GM19351 (cell line): ENCODE measurements at regions not wholly inside any gene's neighbourhood (a gene's known extent, or its start where the extent isn't known, plus 50 kb on each side); places are given as distances from the start of the nearest gene placed in this dataset.

Experiments
- ATAC-seq: cut with Tn5 transposase; IDR thresholded peaks from one replicate; pipeline ENCODE4 v1.9.1; 2021; ENCODE audit warnings: mild to moderate bottlenecking, moderate library complexity; ENCODE audit not compliant: unreplicated experiment

DNA sequence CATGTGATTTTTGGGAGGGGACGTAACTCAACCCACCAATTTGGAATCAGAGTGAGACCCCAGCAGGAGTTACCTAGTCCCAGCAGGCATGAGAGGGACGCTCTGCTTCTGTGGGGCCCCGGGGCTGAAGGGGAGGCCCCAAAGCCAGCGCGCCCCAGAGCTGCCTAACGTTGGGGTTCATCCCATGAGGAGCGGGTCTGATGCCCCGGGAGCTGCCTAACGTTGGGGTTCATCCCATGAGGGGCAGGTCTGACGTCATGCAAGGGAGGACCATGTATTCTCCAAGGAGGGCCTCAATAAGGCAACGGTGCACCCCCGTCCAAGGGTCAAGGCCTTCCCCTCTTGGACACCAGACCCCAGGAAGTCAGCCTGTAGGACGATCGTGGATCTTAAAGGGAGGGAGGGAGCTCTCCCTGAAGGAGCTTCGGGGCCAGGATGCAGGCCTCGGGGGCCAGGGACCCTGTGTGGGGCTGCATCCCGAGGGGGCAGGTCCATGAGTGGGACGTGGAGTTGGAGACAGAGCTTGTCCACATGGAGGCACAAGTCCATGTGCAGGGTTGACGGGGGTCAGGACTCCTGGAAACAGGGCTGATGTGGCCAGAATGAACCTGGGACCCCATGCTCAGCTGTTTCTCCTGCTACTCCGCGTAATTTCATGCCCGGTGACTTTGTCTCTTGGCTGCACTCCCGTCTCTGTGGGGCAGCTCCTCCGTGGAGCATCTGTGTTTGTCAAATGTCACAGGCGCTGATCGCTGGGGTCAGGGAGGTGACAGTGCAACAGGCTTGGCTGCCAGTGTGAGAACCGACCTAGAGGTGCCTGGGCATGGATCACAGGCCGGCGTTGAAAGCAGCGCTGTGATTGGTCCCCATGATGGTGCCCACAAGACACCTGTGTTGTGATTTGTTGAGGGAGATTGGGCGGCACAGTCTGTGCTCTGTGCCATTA lies 1029.1 kb downstream of the BRD1 start:
- ATAC-seq = no peak

DNA sequence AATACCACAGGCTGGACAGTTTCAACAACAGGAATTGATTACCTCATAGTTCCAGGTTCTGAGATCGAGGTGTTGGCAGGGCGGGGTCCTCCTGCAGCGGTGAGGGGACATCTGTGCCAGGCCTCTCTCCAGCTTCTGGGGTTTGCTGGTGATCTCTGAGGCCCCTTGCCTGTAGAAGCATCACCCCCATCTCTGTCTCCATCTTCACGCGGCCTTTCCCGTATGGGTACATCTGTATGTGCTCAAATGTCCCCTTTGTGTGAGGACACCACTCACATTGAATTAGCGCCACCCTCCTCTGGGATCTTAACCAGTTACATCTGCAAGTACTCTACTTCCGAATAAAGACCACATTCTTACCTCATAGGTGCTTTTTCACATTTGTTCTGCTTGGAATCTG lies 1029.9 kb downstream of the BRD1 start:
- ATAC-seq = no peak

DNA sequence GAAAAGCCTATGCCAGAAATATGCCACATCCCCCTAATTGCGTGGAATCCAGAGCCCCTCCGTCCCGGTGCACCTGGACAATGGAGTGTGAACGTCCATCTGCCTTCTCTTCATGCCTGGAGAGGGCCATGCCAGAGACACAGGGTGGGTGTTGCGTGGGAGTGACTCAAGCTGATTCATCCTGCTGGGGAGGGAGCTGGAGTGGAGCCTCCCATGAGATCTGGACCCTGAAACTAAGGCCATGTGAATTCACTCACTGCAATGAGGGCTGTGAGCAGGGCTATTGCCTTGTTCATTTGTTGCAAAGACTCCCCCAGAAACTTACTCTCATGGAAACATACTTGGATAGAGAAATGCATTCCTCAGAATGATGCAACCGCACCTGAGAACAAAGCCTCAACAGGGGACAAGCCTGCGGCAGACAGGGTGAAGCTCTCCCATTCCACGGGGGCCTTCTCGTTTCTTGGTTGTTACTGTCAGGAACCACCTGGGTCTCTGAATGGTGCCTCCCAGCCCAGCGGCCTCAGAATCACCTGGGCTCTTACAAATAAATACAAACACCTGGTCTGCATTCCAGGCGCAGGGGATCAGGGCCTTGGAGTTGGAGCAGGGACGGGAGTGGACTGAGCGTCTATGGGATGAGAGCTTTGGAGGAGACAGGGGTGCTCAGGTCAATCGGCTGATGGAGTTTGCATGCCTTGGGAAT lies 1031.2 kb downstream of the BRD1 start:
- no peak for ATAC-seq

DNA sequence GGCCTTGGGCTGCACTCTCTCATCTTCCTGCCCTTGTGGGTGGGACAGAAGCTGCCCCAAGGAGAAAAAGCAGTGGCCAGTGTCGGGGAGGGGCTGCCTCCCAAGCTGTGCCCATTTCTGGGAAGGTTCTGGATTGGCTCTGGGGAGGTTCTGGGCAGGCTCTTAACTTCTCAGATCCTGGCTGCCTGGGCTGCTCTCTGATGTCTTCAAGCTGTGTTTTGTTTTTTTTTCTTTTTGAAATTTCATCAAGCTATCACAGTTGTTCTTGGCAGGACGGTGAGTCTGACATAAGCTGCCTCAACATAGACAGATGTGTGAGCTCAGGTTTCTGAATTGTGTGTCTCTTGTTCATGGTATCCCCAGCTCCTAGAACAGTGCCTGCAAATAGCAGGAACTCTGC lies 1032.0 kb downstream of the BRD1 start:
- no peak for ATAC-seq

DNA sequence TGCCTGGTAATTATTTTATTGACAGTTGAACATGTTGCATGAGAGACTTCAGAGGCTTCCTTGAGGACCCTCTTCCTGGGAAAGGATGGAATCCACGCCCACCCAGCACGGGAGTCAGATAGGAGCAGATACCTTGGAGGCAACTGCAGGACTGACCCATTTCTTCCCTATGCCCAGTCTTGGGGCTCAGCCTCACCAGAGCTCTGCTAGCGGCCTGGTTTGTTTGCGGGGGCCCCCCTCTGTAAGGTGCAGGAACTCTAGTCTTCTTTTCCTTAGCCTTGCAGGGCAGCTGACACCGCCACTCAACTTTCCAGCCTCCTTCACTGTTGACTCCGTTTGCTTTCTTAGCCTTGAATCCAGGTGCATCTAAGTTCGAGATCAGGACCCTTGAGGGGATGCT lies 1032.8 kb downstream of the BRD1 start:
- ATAC-seq = no peak

DNA sequence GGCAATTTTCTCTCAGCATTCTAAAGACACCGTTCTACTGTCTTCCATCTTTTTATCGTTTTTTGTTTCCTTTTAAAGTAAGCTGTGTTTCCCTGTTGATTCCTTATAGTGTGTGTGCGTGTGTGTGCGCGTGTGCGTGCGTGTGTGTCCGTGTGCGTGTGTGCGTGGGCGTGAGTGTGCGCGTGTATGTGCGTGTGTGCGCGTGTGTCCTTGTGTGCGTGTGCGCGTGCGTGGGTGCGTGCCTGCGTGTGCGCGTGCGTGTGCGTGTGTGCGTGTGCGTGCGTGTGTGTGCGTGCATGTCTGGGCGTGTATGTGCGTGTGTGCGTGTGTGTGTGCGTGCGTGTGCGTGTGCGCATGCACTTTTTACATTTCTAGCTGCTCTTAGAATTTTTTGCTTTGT lies 1033.7 kb downstream of the BRD1 start:
- no peak for ATAC-seq

DNA sequence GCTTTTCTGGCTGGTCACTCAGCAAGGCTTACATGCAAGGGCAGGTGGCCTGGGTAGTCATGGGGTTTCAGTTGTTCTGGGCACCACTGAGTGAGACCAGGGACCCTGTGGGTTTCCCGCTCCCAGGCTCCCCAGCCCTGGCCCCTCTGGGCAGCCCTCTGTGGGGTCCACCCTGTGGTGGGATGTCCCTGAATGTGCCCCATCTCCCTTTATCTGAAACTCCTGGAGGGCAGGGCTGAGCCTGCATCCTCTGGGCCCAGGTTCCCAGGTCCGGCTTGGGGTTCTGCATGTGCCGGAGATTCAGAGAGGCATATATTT lies 1041.0 kb downstream of the BRD1 start:
- no peak for ATAC-seq

DNA sequence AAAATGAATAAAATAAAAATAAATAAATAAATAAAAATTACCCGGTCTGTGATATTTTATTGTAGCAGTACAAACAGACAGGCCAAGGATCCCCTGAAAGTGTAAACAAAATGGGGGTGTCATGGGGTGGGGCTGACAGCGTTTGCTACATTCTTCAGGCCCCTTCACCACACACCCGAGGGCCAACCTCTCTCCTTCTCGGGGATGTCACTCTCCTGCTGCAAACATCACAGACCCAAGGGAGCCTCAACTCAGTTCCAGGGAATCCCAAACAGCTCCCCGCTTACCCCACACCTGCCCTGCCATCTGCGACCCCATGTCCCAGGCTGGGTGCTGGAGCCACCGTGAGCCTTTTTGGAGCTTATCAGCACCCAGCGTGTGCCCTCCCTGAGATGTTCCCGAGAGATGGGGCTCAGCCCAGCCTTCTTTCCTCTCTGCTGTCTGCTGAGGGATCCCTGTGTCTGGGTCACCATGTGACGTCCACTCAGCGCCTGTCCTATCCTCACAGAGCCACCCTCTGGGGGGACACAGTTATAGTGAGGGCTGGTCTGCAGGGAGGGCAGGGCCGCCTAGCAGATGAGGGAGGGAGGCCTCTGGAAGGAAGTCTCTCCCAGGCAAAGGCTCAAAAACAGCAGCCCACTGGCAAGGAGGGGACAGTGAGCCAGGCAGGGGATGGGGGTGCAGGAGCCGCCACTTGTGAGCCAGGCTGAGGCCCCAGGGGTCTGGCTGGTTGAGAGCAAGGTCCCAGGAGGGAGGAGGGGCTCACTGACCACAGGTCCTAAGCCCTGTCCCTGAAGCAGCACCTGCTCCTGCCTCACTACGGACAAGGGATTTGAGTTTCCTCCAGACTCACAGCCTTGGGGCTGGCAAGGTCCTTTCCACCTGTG lies 1041.6 kb downstream of the BRD1 start:
- no peak for ATAC-seq

DNA sequence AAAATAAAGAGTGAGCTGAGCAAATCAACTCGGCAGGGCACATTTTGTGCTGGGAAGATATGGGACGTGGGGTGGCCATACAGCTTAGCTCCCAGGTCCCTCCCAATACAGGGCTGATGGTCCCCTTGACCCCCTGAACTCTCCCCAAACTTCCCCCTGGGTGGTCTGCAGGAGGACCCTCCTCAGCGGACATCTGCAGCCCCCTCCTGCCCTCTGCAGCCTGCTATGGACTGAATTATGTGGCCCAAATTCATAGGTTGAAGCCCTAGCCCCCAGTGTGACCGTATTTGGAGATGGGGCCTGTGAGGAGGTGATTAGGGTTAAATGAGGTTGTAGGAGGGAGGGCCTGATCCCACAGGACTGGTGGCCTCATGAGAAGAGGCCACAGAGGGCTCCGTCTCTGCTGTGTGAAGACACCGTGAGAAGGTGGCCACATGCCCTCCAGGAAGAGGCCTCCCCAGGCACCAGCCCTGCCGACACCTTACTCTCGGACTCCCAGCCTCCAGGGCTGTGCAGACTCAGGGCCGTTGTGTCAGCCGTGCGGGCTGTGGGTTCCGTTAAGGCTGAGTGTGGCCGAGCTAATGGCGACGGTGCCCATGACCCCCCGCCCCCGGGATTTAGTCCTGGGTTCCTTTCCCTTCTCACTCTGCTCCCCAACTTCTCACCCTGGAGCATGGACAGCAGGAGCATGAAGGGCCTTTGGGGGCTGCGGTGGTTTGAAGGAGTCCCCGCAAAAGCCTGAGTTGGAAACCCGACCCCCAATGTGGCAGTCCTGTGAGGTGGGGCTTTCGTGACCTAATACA lies 1042.8 kb downstream of the BRD1 start:
- no peak for ATAC-seq

DNA sequence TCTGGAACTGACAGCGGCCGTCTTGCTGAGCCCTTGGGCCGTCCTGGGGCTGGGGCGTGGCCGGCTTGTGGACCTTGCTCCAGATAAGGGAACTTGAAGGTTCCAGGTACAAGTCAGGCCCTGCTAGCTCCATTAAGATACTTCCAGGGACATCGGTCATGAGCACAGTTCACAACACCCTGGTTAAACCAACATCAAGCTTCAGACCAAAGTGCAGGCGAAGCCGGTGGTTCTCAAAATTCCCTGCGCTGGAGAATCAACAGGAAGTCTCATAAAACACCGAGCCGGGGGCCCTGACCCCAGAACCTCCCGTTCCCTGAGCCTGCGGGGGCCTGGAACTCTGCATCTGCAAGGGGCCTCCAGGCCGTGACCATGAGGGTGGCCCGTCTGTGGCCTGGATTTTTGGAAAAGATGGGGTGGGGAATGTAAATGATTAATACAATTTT lies 1043.8 kb downstream of the BRD1 start:
- no peak for ATAC-seq

DNA sequence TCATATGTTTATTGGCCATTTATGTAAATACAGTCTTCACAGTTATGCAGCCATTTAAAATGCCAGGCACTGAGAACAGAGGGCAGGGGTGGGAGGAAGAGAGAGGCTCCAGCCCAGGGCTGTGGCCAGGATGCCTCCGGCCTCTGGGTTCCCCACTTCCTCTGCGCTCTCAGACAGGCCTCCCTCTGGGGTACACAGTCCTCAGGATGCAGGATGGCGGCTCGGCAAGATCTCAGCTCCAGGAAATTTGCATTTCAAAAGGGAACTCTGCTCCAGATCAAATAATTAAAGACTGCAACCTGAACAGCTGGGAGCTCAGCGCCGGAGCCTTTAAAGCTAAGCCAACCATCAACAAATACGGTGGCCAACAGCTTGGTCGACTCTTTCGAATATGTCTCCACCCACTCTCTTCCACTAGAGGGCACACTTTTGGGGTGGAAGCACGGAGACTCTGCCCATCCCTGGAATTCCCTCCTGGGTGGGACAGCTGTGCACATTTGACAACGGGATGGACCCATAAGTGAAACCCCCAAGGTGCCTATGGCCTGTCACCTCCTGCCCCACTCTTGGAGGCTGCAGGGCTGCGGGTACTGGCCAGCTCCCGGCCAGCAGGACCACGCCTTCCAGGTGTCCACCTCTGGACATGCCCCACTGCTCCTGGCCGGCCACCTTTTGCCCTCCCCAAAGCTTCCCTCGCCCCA lies 1044.7 kb downstream of the BRD1 start:
- no peak for ATAC-seq

DNA sequence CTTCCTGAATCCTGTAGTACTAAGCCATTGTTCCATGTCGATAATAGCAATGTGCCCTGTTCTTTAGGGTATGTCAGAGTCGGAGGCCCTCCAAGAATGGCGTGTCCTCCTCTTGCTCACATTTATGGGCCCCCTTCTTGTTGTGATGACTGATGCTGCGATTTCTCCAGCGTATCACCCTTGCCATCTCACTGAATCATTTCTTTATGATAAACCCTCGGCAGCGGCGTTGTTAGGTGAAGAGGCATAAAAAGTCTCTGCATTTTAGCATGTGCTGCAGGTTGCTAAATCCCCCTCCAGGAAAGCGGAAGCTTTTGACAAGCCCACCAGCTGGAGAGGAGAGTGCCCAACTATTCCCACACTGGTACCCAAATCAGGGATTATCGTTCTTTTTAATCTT lies 1045.3 kb downstream of the BRD1 start:
- no peak for ATAC-seq

DNA sequence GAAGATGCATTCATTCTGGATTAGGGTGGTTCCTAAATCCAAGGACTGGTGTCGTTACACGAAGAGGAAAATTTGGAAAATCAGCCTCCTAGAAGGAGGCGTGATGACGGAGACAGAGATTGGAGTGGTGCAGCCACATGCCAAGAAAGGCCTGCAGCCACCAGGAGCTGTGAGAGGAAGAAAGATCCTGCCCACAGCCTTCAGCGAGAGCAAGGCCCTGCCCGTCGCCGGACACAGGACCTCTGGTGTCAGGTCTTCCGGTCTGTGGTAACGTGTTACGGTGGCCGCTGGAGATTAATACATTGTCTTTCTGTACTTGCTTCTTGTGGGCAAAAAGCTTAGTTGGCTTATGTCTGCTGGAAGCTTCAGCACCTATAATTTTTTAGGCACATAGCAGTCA lies 1045.8 kb downstream of the BRD1 start:
- no peak for ATAC-seq

DNA sequence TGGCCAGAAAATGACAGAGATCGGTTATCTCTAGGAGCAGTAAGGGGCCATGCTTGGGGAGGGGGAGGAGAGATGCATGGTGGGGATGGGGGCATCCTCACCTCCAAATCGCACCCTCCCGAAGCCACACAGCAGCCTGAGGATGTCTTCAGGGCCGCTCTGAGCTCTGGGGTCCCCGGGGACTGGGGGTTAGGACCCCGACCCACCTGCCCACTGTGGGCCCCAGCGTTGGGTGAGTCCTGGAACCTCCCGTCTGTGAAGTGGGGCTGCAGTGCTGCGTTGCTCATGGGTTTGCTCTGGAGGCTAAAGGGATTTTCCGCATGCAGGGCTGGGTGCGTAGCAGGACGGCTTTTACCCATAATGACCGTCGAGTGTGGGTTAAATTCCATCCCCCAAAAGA lies 1046.3 kb downstream of the BRD1 start:
- no peak for ATAC-seq

DNA sequence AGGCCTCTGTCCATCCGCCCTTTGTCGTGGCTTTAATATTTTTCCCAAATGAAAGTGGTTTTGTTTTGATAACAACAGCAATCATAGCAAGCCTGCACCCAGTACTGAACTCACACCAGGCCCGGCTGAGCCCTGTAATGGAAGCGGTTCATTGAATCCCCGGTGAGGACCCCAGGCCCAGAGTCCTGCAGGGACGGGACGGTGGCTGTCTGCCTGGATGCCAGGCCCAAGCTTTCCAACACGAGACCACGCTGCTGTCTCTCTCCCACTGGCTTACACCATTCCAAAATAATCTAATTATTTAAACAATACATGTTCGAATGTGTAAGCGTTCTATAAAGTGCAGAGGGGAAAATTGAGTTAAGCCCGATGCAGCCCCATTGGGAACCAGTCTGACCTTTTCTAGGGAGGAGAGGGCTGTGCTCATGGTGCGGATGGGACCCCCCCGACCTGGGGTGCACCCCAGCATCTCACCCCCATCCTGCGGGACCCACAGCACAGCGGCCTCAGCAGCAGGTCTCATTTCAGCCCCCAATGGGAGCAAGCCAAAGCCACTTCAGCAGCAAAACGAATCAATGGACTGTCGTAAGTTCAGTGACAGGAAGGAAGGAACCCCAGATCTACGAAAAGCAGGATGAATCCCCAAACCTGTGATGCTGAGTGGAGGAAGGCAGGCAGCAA lies 1046.9 kb downstream of the BRD1 start:
- ATAC-seq = no peak

DNA sequence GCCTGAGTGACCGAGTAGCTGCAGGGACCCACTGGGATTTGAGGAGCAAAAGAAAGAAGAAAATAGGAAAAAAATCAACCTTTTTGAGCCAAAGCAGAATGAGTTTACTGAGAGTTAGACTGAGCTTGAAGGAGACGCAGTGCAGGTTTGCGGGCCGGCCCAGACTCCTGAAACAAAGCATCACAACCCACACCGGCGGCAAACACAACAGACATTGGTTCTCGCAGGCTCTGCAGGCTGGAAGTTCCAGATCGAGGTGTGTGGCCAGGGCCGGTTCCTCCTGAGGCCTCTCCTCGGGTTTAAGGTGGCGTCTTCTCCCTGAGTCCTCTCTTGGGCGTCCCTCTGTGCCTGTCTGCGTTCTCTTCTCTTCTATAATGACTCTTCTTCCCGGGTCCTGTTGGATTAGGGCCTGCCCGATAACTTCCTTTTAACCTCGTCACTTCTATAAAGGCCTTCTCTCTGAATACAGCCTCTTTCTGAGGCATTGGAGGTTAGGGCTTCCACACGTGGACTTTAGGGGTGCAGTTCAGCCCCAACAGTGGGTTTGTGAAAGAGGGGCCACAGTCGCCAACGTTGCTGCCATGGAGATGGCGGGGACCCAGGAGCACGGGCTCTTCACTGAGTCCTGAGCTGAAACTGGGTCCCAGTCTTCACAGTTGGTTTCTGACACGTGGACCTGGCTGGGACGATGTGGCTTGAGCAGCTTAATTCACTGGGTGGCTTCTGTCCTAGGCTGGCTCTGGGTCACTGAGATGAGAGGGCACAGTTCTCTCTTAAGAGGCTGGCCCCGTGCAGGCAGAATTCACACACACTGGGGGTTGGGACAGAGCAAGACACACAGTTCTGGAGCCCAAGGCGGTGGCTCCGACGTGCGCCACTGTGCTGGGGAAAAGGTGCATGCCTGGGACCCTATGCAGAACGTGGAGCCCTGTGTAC lies 1047.7 kb downstream of the BRD1 start:
- no peak for ATAC-seq

DNA sequence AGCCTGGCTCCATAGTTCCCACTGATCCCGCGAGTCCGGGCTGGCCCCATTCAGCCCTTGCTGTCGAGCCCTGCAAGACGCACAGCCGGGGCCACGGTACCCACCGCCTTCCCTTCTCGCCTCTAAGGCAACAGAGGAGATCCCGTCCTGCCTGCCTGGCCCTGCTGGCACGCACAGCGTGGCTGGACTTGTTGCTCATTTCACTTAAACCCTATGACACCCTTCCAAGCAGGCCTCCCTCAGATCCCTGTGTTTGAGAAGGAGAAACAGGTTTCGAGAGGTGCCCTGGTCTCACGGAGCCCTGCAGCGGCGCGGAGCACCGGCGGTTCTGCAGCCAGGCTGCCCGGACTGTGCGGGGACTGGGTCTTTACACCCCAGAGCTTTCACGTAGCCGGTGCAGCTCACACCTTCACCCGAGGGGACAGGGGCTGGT lies 1048.4 kb downstream of the BRD1 start:
- no peak for ATAC-seq
